ENCODE measurements at regions not wholly inside any gene's neighbourhood (a gene's known extent, or its start where the extent isn't known, plus 50 kb on each side); places are given as distances from the start of the nearest gene placed in this dataset.

- intact Hi-C loops (cut with micrococcal nuclease) = no loop called here
- H2AFZ ChIP-seq (ENCODE audit: low read depth, low read length, poor library complexity, severe bottlenecking) = no peak overlapping the region
- TF ChIP-seq ZNF274 (IDR thresholded peaks at IDR 0.05; ENCODE audit: low read depth, low read length) = no peak
- no peak for TF ChIP-seq ELF1 (IDR thresholded peaks at IDR 0.05; ENCODE audit: borderline replicate concordance, low read depth)
- no peak overlapping the region for H3K4me2 ChIP-seq (ENCODE audit: low read length)
- no peak overlapping the region for H3K27ac ChIP-seq (ENCODE audit: low read depth, low read length)
- H3K9ac ChIP-seq (ENCODE audit: low read length) = no peak overlapping the region
- no TSS peak for BruUV-seq (replicated peaks)
- H3K9me2 ChIP-seq (ENCODE audit: insufficient read depth) = no peaks in the 10 kb centered on the region
- ATAC-seq (no peak), DNase-seq (ENCODE audit: low read depth, low spot score) (no peak)
- H3K4me3 ChIP-seq (replicated peaks in 1 of 2; ENCODE audit: low read depth in 1 of 2, low read length in 2 of 2) = no peak overlapping the region
- no peaks in the 10 kb centered on the region for H4K20me1 ChIP-seq (ENCODE audit: insufficient read depth)
- CTCF ChIA-PET = no interaction called here
- H3K9me3 ChIP-seq (ENCODE audit: control insufficient read depth in 1 of 2, insufficient read depth in 1 of 2, low read depth in 1 of 2, low read length in 2 of 2) = no peaks in the 10 kb centered on the region
- no peaks in the 10 kb centered on the region for H3K27me3 ChIP-seq (ENCODE audit: insufficient read depth, low read length)
- RAD21 ChIA-PET (ENCODE audit: low non-redundant PET in 1 of 2, low total read pairs in 2 of 2, uncharacterized antibody in 2 of 2, unreplicated experiment in 2 of 2) = no interaction called here
- H3K79me2 ChIP-seq (ENCODE audit: insufficient read depth, low read length) = no peaks in the 10 kb centered on the region
- POLR2A ChIA-PET = no interaction called here
- H3K4me1 ChIP-seq (ENCODE audit: control insufficient read depth in 1 of 2, insufficient read depth in 2 of 2, low read length in 2 of 2) = peaks cover 6 to 18% of the 10 kb centered on the region in 2 experiments
- no peaks in the 10 kb centered on the region for H3K36me3 ChIP-seq (ENCODE audit: control insufficient read depth in 1 of 2, insufficient read depth in 2 of 2, low read length in 2 of 2)
These were observed 56.4 kb upstream of the PLAC1 start for GRCh38 chrX:134714633-134715110.

- ChIA-PET RAD21 (ENCODE audit: low non-redundant PET in 1 of 2, low total read pairs in 2 of 2, uncharacterized antibody in 2 of 2, unreplicated experiment in 2 of 2) (no interaction called here), POLR2A (no interaction called here), CTCF (no interaction called here)
- H3K9me2 ChIP-seq (ENCODE audit: insufficient read depth) = no peaks in the 10 kb centered on the region
- peaks cover 2 to 12% of the 10 kb centered on the region in 2 experiments for H3K4me1 ChIP-seq (ENCODE audit: control insufficient read depth in 1 of 2, insufficient read depth in 2 of 2, low read length in 2 of 2)
- no peaks in the 10 kb centered on the region for H3K36me3 ChIP-seq (ENCODE audit: control insufficient read depth in 1 of 2, insufficient read depth in 2 of 2, low read length in 2 of 2)
- no peaks in the 10 kb centered on the region for H3K79me2 ChIP-seq (ENCODE audit: insufficient read depth, low read length)
- no peak for DNase-seq (ENCODE audit: low read depth, low spot score)
- H3K27ac ChIP-seq (ENCODE audit: low read depth, low read length) = no peak overlapping the region
- BruUV-seq (replicated peaks) = no TSS peak
- H3K4me3 ChIP-seq (replicated peaks in 1 of 2; ENCODE audit: low read depth in 1 of 2, low read length in 2 of 2) = no peak overlapping the region
- TF ChIP-seq ELF1 (IDR thresholded peaks at IDR 0.05; ENCODE audit: borderline replicate concordance, low read depth) = no peak
- TF ChIP-seq ZNF274 (IDR thresholded peaks at IDR 0.05; ENCODE audit: low read depth, low read length) = no peak
- no peak for TF ChIP-seq JUND (IDR thresholded peaks at IDR 0.05)
- no peak for TF ChIP-seq POLR2AphosphoS5 (IDR thresholded peaks at IDR 0.05; ENCODE audit: low read depth, low read length)
- TF ChIP-seq CBX3 (IDR thresholded peaks at IDR 0.05; ENCODE audit: low read depth) = no peak
- TF ChIP-seq ATF3 (IDR thresholded peaks at IDR 0.05) = no peak
- no peak for TF ChIP-seq TCF7L2 (IDR thresholded peaks at IDR 0.05; ENCODE audit: borderline replicate concordance, extremely low read depth, insufficient read depth, insufficient read length)
- no peak for TF ChIP-seq ZBTB33 (IDR thresholded peaks at IDR 0.05; ENCODE audit: extremely low read depth, insufficient replicate concordance, low read length)
- no peak for TF ChIP-seq ZFX (IDR thresholded peaks at IDR 0.05)
- no peak for TF ChIP-seq EZH2 (IDR thresholded peaks at IDR 0.05)
- TF ChIP-seq EZH2phosphoT487 (IDR thresholded peaks at IDR 0.05; ENCODE audit: borderline replicate concordance) = no peak
- intact Hi-C loops (cut with micrococcal nuclease) = no loop called here
- H3K9me3 ChIP-seq (ENCODE audit: control insufficient read depth in 1 of 2, insufficient read depth in 1 of 2, low read depth in 1 of 2, low read length in 2 of 2) = no peaks in the 10 kb centered on the region
- no peak overlapping the region for H2AFZ ChIP-seq (ENCODE audit: low read depth, low read length, poor library complexity, severe bottlenecking)
- no peak overlapping the region for H3K9ac ChIP-seq (ENCODE audit: low read length)
- no peaks in the 10 kb centered on the region for H3K27me3 ChIP-seq (ENCODE audit: insufficient read depth, low read length)
- H4K20me1 ChIP-seq (ENCODE audit: insufficient read depth) = no peaks in the 10 kb centered on the region
- H3K4me2 ChIP-seq (ENCODE audit: low read length) = no peak overlapping the region
- no peak for ATAC-seq
These were observed 55.4 kb upstream of the PLAC1 start for GRCh38 chrX:134713618-134714107.
